ENCODE measurements at regions not wholly inside any gene's neighbourhood (a gene's known extent, or its start where the extent isn't known, plus 50 kb on each side); places are given as distances from the start of the nearest gene placed in this dataset.

- TF ChIP-seq YY1 (IDR thresholded peaks at IDR 0.05; ENCODE audit: low read depth) (no peak), ZBTB7A (IDR thresholded peaks at IDR 0.05; ENCODE audit: low read depth) (no peak), CEBPB (IDR thresholded peaks at IDR 0.05) (no peak), RAD21 (IDR thresholded peaks at IDR 0.05; ENCODE audit: low read depth) (no peak), TEAD4 (IDR thresholded peaks at IDR 0.05) (no peak), FOXM1 (IDR thresholded peaks at IDR 0.05; ENCODE audit: borderline replicate concordance, low read depth) (no peak), REST (IDR thresholded peaks at IDR 0.05; ENCODE audit: low read depth) (no peak), CREB1 (IDR thresholded peaks at IDR 0.05; ENCODE audit: low read depth) (no peak), TAF1 (IDR thresholded peaks at IDR 0.05; ENCODE audit: low read depth) (no peak), USF1 (IDR thresholded peaks at IDR 0.05) (no peak), TCF12 (IDR thresholded peaks at IDR 0.05; ENCODE audit: low read depth) (no peak), MAX (IDR thresholded peaks at IDR 0.05) (no peak)
Measured at GRCh38 chr13:44024167-44024845, 144.6 kb downstream of the LACC1 start.

- TF ChIP-seq TCF12 (IDR thresholded peaks at IDR 0.05; ENCODE audit: low read depth): no peak
- TF ChIP-seq YY1 (IDR thresholded peaks at IDR 0.05; ENCODE audit: low read depth): no peak
Measured at GRCh38 chr13:44024846-44025195, 145.1 kb downstream of the LACC1 start.

- TF ChIP-seq TEAD4 (IDR thresholded peaks at IDR 0.05): no peak
- no peak for TF ChIP-seq EGR1 (IDR thresholded peaks at IDR 0.05)
- TF ChIP-seq ZBTB7A (IDR thresholded peaks at IDR 0.05; ENCODE audit: low read depth): no peak
- no peak for TF ChIP-seq FOXM1 (IDR thresholded peaks at IDR 0.05; ENCODE audit: borderline replicate concordance, low read depth)
Measured at GRCh38 chr13:44026194-44026593, 146.5 kb downstream of the LACC1 start.

GRCh38 chr13:44028734-44029133, 149.0 kb downstream of the LACC1 start:
- no peak for TF ChIP-seq YY1 (IDR thresholded peaks at IDR 0.05; ENCODE audit: low read depth)
- no peak for TF ChIP-seq MAX (IDR thresholded peaks at IDR 0.05)
- no peak for TF ChIP-seq FOXM1 (IDR thresholded peaks at IDR 0.05; ENCODE audit: borderline replicate concordance, low read depth)
- no peak for TF ChIP-seq CEBPB (IDR thresholded peaks at IDR 0.05)
- no peak for TF ChIP-seq TEAD4 (IDR thresholded peaks at IDR 0.05)
- TF ChIP-seq TCF12 (IDR thresholded peaks at IDR 0.05; ENCODE audit: low read depth): no peak
- no peak for TF ChIP-seq ZBTB7A (IDR thresholded peaks at IDR 0.05; ENCODE audit: low read depth)

- TF ChIP-seq TCF12 (IDR thresholded peaks at IDR 0.05; ENCODE audit: low read depth) (no peak), YY1 (IDR thresholded peaks at IDR 0.05; ENCODE audit: low read depth) (no peak), MAX (IDR thresholded peaks at IDR 0.05) (no peak), TAF1 (IDR thresholded peaks at IDR 0.05; ENCODE audit: low read depth) (no peak), RAD21 (IDR thresholded peaks at IDR 0.05; ENCODE audit: low read depth) (no peak), USF1 (IDR thresholded peaks at IDR 0.05) (no peak), CREB1 (IDR thresholded peaks at IDR 0.05; ENCODE audit: low read depth) (no peak), FOXM1 (IDR thresholded peaks at IDR 0.05; ENCODE audit: borderline replicate concordance, low read depth) (no peak), TEAD4 (IDR thresholded peaks at IDR 0.05) (no peak)
Measured at GRCh38 chr13:44030615-44031014, 150.9 kb downstream of the LACC1 start.

GRCh38 chr13:44031555-44031954, 151.9 kb downstream of the LACC1 start:
- TF ChIP-seq RAD21 (IDR thresholded peaks at IDR 0.05; ENCODE audit: low read depth) (no peak), CREB1 (IDR thresholded peaks at IDR 0.05; ENCODE audit: low read depth) (no peak), TCF12 (IDR thresholded peaks at IDR 0.05; ENCODE audit: low read depth) (no peak), TEAD4 (IDR thresholded peaks at IDR 0.05) (no peak), NFIC (IDR thresholded peaks at IDR 0.05) (no peak), EP300 (IDR thresholded peaks at IDR 0.05; ENCODE audit: borderline replicate concordance) (no peak), EGR1 (IDR thresholded peaks at IDR 0.05) (no peak), TAF1 (IDR thresholded peaks at IDR 0.05; ENCODE audit: low read depth) (no peak), FOXM1 (IDR thresholded peaks at IDR 0.05; ENCODE audit: borderline replicate concordance, low read depth) (no peak), CEBPB (IDR thresholded peaks at IDR 0.05) (no peak), ZBTB7A (IDR thresholded peaks at IDR 0.05; ENCODE audit: low read depth) (no peak), USF1 (IDR thresholded peaks at IDR 0.05) (no peak), REST (IDR thresholded peaks at IDR 0.05; ENCODE audit: low read depth) (no peak), YY1 (IDR thresholded peaks at IDR 0.05; ENCODE audit: low read depth) (no peak), MAX (IDR thresholded peaks at IDR 0.05) (no peak)
